HG02571 (cell line): ENCODE measurements at regions not wholly inside any gene's neighbourhood (a gene's known extent, or its start where the extent isn't known, plus 50 kb on each side); places are given as distances from the start of the nearest gene placed in this dataset.
"Not testable (repeated sequence)": the region's sequence is repeated elsewhere in the genome, so short reads cannot be mapped to it uniquely, and the experiment has no call there.

Source experiments
- ATAC-seq: cut with Tn5 transposase; IDR thresholded peaks from one replicate; pipeline ENCODE4 v1.9.1; 2021; ENCODE audit warnings: mild to moderate bottlenecking, moderate library complexity; ENCODE audit not compliant: unreplicated experiment

DNA sequence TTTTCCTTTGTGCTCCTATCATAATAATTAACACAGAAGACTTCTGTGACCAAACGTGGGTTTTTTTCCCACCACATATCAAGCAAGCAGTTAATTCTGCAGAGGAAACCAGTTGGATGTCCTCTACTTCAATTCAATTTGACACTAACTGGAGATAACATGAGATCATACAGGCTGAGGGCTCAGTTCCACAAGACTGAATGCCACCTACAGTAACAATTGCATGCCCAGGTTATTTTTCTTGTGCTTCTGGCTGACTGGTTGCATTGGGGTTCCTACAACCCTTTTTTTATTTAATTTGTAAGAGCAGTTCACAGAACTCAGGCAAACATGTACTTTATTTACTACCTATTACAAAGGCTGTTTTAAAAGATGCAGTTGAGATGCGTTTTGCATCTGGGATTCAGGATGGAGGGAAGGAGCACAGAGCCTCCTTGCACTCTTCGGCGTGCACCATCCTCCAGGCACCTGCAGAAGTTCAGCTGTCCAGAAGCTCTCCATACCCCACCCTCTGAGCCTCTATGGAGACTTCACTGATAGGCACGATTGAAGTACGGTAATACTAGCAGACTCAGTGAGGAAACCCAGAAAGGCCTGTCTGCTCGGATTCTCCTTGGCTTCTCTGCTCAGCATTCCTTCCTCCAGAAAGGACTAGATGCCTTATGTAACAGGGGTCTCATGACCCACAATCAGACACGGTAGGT, 425.2 kb upstream of the CDH9 start:
- no peak for ATAC-seq

GRCh38 chr5:27462936-27463335, 424.6 kb upstream of the CDH9 start:
- no peak for ATAC-seq

GRCh38 chr5:27458287-27458686, 419.9 kb upstream of the CDH9 start:
- no peak for ATAC-seq

- ATAC-seq, result no peak
Measured at GRCh38 chr5:27451377-27451776, 413.0 kb upstream of the CDH9 start.

DNA sequence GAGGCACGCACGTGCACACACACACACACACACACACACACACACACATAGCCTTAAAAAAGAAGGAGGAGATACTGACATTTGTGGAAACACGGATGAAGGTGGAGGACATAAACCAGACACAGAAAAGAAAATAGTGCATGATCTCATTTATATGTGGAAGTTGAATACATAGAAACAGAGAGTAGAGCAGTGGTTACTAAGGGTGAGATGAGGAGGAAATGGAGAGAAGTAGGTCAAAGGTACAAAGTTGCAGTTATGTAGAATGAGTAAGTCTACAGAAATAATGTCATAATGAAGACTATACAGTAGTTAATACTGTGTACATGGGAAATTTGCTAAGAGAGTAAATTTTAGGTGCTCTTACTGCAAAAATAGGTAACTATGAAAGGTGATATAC, 412.2 kb upstream of the CDH9 start:
- no peak for ATAC-seq

- ATAC-seq, result not testable (repeated sequence)
Measured at GRCh38 chr5:27439383-27439782, 401.0 kb upstream of the CDH9 start.

- no peak for ATAC-seq
Measured at GRCh38 chr5:27437594-27438200, 399.3 kb upstream of the CDH9 start.

DNA sequence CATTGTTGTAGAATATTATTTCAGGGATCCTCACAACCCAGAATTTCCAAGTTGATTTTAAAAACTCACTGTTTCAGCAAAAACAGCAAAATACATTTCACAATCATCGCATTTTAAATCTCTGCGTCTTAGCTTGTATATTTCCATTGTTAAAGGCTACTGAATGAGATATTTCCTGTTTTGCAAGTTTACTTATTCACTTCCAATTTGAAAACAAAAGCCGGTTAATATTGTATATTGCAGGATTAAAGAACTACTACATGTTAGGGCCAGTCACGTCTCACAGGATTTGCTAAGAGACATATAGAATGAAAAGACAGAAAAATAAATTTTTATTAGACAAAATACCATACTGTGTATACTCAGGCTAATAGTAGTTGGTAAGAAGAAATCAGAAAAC, 395.9 kb upstream of the CDH9 start:
- no peak for ATAC-seq

- ATAC-seq, result no peak
Measured at GRCh38 chr5:27414099-27414498, 375.7 kb upstream of the CDH9 start.

DNA sequence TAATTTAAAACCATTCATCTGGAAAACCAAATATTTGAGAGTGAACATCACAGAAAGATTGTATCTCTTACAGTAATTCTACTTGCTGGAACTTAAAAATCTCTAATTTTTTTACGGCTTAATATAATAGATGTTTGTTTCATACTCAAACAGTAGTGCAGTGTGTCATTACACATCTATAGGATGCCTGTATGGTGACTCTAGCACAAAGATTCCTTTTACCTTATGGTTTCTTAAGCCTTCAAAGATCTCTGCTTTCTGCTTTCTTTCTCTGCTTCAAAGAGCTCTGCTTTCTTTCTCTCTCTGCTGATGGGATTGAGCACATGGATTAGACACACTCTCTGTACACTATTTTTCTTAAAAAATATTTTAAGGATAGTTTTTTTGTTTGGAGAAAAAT, 374.0 kb upstream of the CDH9 start:
- no peak for ATAC-seq

DNA sequence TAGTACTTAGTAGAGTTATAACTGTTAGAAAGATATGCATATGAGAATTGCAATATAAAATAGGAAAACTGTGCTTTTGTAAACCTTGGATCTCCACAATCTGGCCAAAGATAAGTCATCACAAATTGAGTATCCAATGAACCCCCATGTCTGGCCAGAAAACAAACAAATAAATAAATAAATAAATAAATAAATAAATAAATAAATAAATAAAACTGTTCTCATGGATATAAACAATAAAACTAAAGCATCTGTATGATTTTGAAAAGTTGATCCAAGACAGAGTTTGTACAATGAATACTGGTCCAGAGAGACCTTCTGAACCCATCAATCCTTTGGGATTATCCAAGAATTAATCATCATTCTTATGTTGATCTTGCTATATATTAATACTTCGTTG, 367.6 kb upstream of the CDH9 start:
- no peak for ATAC-seq

- ATAC-seq, result no peak
Measured at GRCh38 chr5:27403243-27403882, 365.0 kb upstream of the CDH9 start.

GRCh38 chr5:27402828-27403227, 364.4 kb upstream of the CDH9 start:
- ATAC-seq, result no peak

DNA sequence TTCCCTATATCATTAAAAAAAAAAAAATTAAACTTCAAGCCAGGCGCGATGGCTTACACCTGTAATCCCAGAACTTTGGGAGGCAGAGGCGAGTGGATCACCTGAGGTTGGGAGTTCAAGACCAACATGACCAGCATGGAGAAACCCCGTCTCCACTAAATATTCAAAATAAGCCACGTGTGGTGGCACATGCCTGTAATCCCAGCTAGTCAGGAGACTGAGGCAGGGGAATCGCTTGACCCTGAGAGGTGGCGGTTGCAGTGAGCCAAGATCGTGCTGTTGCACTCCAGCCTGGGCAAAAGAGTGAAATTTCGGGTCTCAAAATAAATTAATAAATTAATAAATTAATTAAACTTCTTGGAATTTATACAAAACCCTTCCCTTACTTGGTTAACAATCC, 358.6 kb upstream of the CDH9 start:
- ATAC-seq, result no peak

DNA sequence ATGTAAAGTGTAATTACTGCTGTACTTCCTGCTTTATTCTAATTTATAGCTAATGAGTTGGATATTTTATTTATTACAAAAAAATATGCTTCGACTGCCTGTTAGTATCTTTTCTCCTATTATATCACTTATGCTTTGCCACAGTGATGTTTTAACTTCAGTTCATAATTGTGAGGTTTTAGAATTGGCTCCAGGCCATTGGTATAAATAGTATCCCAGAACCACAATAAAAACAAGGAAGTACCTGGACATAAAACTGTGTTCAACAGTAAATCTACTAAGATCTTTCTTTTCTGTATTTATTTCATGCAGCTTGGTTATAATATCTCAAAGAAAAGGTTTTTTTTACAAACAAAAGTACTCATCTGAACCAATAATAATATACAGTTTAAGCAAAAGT, 354.3 kb upstream of the CDH9 start:
- no peak for ATAC-seq

DNA sequence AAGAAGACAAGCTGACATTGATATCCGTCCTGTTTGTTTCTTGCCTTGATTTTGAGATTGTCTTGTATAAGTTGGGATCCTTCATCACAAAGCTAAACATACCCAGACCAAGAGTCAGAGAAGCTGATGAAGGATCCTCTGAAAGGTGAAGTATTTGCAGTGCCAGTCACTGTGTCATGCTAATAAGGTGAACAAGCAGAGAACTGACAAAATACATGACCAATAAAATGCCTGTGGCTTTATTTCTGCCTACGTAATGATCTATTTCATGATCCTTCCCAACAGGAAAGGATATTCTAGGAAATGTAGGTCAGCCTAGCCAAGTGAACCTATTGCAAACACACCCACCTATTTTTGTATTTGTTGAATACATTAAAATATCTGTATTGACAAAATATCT, 351.3 kb upstream of the CDH9 start:
- no peak for ATAC-seq

GRCh38 chr5:27388755-27389154, 350.4 kb upstream of the CDH9 start:
- ATAC-seq, result no peak

- ATAC-seq, result no peak
Measured at GRCh38 chr5:27387535-27388073, 349.2 kb upstream of the CDH9 start.

DNA sequence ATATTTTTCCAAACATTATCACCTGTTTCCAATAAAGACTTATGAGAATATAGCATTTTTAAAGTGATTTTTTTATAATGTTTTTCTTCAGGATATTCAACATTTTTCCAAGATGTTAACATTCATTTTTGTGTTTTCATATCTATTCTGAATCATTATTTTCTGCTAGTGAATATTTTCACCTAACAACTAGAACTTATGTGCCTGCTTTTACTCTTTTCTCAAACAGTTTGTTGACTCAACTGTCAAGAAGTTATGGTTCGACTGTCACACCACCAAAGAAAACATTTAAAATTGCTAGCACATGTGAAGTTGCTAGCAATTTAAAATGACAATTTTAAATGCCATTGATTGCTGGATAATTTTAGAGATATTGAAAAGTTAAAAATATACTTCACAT, 343.3 kb upstream of the CDH9 start:
- no peak for ATAC-seq

GRCh38 chr5:27377626-27378025, 339.2 kb upstream of the CDH9 start:
- ATAC-seq, result no peak

- no peak for ATAC-seq
Measured at GRCh38 chr5:27353970-27354369, 315.6 kb upstream of the CDH9 start.

GRCh38 chr5:27353540-27353939, 315.2 kb upstream of the CDH9 start:
- no peak for ATAC-seq
